Activated B cell treated with CpG ODN at 0.5 μM for 24 hours (primary cell): ENCODE measurements at regions not wholly inside any gene's neighbourhood (a gene's known extent, or its start where the extent isn't known, plus 50 kb on each side); places are given as distances from the start of the nearest gene placed in this dataset.

Experiments used
- ATAC-seq: fragments of 200-7000 bp; cut with Tn5 transposase; one replicate; pipeline ENCODE4 v1.10.0; 2021; ENCODE audit warnings: low read depth, mild to moderate bottlenecking, moderate library complexity
- CTCF ChIA-PET: fragments of 350-600 bp; sonication (Branson Sonifier 250); formaldehyde crosslinking; loops from one replicate; lab custom pipeline; 2021; ENCODE audit warnings: antibody characterized with exemption; lab: Charles Lee
- POLR2A ChIA-PET: fragments of 350-600 bp; sonication (Branson Sonifier 250); formaldehyde crosslinking; loops from one replicate; lab custom pipeline; 2021; ENCODE audit warnings: antibody characterized with exemption; lab: Charles Lee
- DNase-seq: peaks from one replicate; pipeline ENCODE4 v3.0.0; 2022
- H3K27ac Mint-ChIP-seq: one replicate; pipeline ENCODE4 v1.8.0; 2020; ENCODE audit warnings: mixed read lengths
- H3K27me3 Mint-ChIP-seq: one replicate; pipeline ENCODE4 v1.8.0; 2021; ENCODE audit warnings: mixed read lengths
- H3K36me3 Mint-ChIP-seq: one replicate; pipeline ENCODE4 v1.8.0; 2021; ENCODE audit warnings: low read depth, mixed read lengths
- H3K4me1 Mint-ChIP-seq: one replicate; pipeline ENCODE4 v1.8.0; 2021; ENCODE audit warnings: mixed read lengths
- H3K4me3 Mint-ChIP-seq: one replicate; pipeline ENCODE4 v1.8.0; 2020; ENCODE audit warnings: mild to moderate bottlenecking, mixed read lengths
- H3K9me3 Mint-ChIP-seq: one replicate; pipeline ENCODE4 v1.8.0; 2020; ENCODE audit warnings: mixed read lengths
- intact Hi-C: fragments of 100-400 bp; cut with micrococcal nuclease; formaldehyde crosslinking; loops from one replicate; pipeline ENCODE4 v1.15.1; 2024
- TF ChIP-seq, protein P1 (sequence below): fragments of 200-600 bp; IDR thresholded peaks from one replicate; pipeline ENCODE4 v1.8.0; 2022; ENCODE audit warnings: antibody characterized with exemption, mild to moderate bottlenecking

DNA sequence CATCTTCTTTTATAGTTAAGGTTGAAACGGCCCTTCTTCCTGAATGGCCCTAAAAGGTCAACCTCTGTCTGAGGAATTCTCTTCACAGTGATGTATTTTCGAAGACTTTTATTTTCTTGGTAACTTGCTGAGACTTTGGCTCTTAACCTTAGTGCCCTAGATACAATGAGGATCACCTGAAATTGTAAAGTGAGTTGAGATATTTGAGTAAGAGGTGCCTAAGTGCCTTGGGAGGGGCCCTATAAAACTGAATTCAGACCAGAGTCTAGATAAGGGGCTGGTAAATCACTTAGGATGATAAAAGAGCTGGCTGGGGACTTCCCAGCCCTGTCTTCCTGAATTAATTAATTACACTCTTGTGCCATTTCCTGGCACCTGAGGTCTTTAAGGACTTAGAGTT is 505.6 kb upstream of the KIRREL3 start:
- ATAC-seq: no peak
- no peaks in the 10 kb centered on the region for H3K27me3 Mint-ChIP-seq
- TF ChIP-seq, protein P1, sequence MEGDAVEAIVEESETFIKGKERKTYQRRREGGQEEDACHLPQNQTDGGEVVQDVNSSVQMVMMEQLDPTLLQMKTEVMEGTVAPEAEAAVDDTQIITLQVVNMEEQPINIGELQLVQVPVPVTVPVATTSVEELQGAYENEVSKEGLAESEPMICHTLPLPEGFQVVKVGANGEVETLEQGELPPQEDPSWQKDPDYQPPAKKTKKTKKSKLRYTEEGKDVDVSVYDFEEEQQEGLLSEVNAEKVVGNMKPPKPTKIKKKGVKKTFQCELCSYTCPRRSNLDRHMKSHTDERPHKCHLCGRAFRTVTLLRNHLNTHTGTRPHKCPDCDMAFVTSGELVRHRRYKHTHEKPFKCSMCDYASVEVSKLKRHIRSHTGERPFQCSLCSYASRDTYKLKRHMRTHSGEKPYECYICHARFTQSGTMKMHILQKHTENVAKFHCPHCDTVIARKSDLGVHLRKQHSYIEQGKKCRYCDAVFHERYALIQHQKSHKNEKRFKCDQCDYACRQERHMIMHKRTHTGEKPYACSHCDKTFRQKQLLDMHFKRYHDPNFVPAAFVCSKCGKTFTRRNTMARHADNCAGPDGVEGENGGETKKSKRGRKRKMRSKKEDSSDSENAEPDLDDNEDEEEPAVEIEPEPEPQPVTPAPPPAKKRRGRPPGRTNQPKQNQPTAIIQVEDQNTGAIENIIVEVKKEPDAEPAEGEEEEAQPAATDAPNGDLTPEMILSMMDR: no peak
- intact Hi-C loops: no loop called here
- peaks cover 1% of the 10 kb centered on the region for H3K9me3 Mint-ChIP-seq
- no peak overlapping the region for H3K27ac Mint-ChIP-seq
- no peak for DNase-seq
- ChIA-PET POLR2A (no interaction called here), CTCF (no interaction called here)
- no peak overlapping the region for H3K4me3 Mint-ChIP-seq
- H3K4me1 Mint-ChIP-seq: no peaks in the 10 kb centered on the region
- H3K36me3 Mint-ChIP-seq: no peaks in the 10 kb centered on the region

- intact Hi-C loops: no loop called here
- Mint-ChIP-seq H3K4me3 (no peak overlapping the region), H3K27me3 (no peaks in the 10 kb centered on the region), H3K36me3 (no peaks in the 10 kb centered on the region), H3K27ac (no peak overlapping the region), H3K9me3 (peaks cover 11% of the 10 kb centered on the region), H3K4me1 (no peaks in the 10 kb centered on the region)
- ATAC-seq (no peak), DNase-seq (no peak)
- ChIA-PET CTCF (no interaction called here), POLR2A (no interaction called here)
- TF ChIP-seq, protein P1: no peak
These were observed 495.6 kb upstream of the KIRREL3 start for GRCh38 chr11:127496165-127496564.

GRCh38 chr11:127493330-127494022 is 492.9 kb upstream of the KIRREL3 start:
- H3K27ac Mint-ChIP-seq: no peak overlapping the region
- POLR2A ChIA-PET: no interaction called here
- H3K36me3 Mint-ChIP-seq: no peaks in the 10 kb centered on the region
- no peaks in the 10 kb centered on the region for H3K27me3 Mint-ChIP-seq
- CTCF ChIA-PET: interaction anchor here (1.5 kb wide), 1 partner anchor 1052 kb away, joined by 3 read pairs; no protein-coding TSS in a partner anchor
- peaks cover 8% of the 10 kb centered on the region for H3K9me3 Mint-ChIP-seq
- no peaks in the 10 kb centered on the region for H3K4me1 Mint-ChIP-seq
- TF ChIP-seq, protein P1: no peak
- H3K4me3 Mint-ChIP-seq: no peak overlapping the region
- DNase-seq (no peak), ATAC-seq (no peak)
- intact Hi-C loops: no loop called here

GRCh38 chr11:127492029-127492428 is 491.5 kb upstream of the KIRREL3 start:
- Mint-ChIP-seq H3K4me1 (no peaks in the 10 kb centered on the region), H3K27me3 (no peaks in the 10 kb centered on the region), H3K36me3 (no peaks in the 10 kb centered on the region), H3K9me3 (peaks cover 8% of the 10 kb centered on the region), H3K4me3 (no peak overlapping the region), H3K27ac (no peak overlapping the region)
- TF ChIP-seq, protein P1: no peak
- ATAC-seq (no peak), DNase-seq (no peak)
- intact Hi-C loops: no loop called here
- ChIA-PET POLR2A (no interaction called here), CTCF (no interaction called here)

GRCh38 chr11:127491589-127491988 is 491.0 kb upstream of the KIRREL3 start:
- ChIA-PET CTCF (no interaction called here), POLR2A (no interaction called here)
- intact Hi-C loops: no loop called here
- Mint-ChIP-seq H3K27ac (no peak overlapping the region), H3K36me3 (no peaks in the 10 kb centered on the region), H3K4me1 (no peaks in the 10 kb centered on the region), H3K4me3 (no peak overlapping the region), H3K27me3 (no peaks in the 10 kb centered on the region), H3K9me3 (peaks cover 8% of the 10 kb centered on the region)
- TF ChIP-seq, protein P1: no peak
- no peak for ATAC-seq
- no peak for DNase-seq
